NCI-H82 (cell line): ENCODE measurements at regions not wholly inside any gene's neighbourhood (a gene's known extent, or its start where the extent isn't known, plus 50 kb on each side); places are given as distances from the start of the nearest gene placed in this dataset.
"Not testable (repeated sequence)": the region's sequence is repeated elsewhere in the genome, so short reads cannot be mapped to it uniquely, and the experiment has no call there.

Source experiments
- DNase-seq: peaks from one replicate; lab custom pipeline; 2025; lab: John Stamatoyannopoulos, UW

- peak; percentile 1 for DNase-seq
These were observed 342.5 kb upstream of the NDST3 start for GRCh38 chr4:117691572-117692351.

GRCh38 chr4:117692538-117692937 is 341.7 kb upstream of the NDST3 start:
- DNase-seq, result peak; percentile 28

GRCh38 chr4:117699595-117699994 is 334.7 kb upstream of the NDST3 start:
- no peak for DNase-seq

GRCh38 chr4:117700111-117700892 is 334.0 kb upstream of the NDST3 start:
- DNase-seq, result peak; percentile 52

DNA sequence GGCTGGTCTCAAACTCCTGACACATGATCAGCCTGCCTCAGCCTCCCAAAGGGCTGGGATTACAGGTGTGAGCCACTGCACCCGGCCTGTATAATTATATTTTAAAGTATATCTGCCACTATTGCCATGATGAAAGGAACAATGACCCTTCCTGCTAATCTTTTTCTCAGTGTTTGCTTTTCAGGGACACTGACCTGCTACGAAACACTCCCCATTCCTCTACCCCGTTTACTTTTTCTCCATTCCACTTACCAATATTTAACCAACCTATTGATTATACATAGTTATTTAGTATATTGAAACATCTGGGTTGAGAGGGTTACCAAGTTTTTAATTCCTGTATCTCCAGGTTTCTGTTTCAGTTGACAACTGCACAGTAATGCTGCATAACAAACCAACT is 331.9 kb upstream of the NDST3 start:
- no peak for DNase-seq

- no peak for DNase-seq
These were observed 329.6 kb upstream of the NDST3 start for GRCh38 chr4:117704721-117705120.

- DNase-seq, result peak; percentile 4
These were observed 293.6 kb upstream of the NDST3 start for GRCh38 chr4:117740736-117741135.

- not testable (repeated sequence) for DNase-seq
These were observed 288.9 kb upstream of the NDST3 start for GRCh38 chr4:117745379-117745778.

GRCh38 chr4:117755438-117755837 is 278.8 kb upstream of the NDST3 start:
- DNase-seq, result no peak

DNA sequence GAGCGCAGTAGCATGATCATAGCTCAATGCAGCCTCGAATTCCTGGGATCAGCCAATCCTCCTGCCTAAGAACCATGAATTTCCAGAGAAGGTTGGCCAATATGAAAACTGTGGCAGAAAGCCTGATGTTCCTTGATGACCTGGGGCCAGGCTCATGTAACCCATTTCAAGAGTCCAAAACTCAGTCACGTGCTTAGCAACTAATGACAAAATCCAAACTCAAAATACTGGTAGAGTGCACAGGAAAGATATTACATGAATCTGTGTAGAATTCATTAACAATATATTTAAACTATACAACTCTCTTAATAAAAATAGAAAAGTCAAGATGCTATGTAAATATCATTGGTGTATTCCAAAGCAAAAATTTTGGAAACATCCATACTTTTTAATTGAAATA is 265.7 kb upstream of the NDST3 start:
- DNase-seq, result no peak

GRCh38 chr4:117770269-117771102 is 263.8 kb upstream of the NDST3 start:
- no peak for DNase-seq

GRCh38 chr4:117771647-117772337 is 262.5 kb upstream of the NDST3 start:
- DNase-seq, result peak; percentile 5

DNA sequence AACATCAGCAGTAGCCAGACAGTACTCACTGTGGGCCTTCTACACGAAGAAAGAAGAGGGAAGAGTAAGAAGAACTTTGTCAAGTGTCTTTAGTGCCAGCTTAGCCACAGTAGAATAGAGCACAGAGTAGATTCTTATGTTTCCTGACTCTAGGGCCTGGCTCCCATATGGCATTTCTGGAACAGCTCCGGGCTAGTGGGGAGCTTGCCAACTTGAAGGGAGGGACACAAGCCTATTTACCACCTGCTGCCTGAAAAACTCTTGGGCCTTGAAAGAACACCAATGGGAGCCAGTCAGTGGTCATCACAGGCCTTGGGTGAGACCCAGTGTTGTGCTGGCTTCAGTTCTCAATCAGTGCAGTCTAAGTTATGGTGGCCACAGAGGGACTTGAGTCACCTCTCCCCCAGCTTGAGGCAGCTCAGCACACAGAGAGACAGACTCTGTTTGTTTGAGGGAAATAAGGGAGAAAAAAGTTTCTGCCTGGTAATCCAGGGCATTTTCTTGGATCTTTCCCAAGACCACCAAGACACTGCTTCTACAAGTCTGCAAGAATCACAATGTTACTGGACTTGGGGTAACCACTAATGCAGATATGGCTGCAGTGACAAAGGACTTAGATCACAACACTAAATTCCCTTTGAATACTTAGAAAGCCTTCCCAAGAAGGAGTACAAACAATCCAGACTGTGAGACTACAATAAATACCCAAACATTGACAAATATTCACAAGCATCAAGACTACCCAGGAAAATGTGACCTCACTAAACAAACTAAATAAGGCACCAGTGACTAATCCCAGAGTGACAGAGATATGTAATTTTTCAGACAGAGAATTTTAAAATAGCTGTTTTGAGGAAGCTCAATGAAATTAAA is 261.0 kb upstream of the NDST3 start:
- DNase-seq, result no peak

DNA sequence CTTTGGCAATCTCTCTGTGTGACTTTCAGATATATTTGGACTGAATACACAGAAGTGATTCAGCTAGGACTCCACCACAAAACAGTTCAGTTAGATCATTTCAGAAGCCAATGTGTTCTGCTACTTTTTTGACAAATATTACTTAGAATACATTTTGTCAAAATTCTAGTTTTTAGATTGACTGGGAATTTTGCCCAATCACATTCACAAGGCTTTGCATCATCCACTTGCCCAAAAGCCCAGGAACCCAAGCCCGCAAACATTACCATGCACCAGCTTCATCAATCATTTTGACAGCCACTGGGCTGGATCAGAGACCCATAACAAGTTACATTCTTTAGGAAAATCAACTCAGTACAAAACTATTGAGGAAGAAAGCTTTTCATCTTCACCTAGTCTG is 256.6 kb upstream of the NDST3 start:
- no peak for DNase-seq

- peak; percentile 35 for DNase-seq
These were observed 250.6 kb upstream of the NDST3 start for GRCh38 chr4:117783716-117784115.

DNA sequence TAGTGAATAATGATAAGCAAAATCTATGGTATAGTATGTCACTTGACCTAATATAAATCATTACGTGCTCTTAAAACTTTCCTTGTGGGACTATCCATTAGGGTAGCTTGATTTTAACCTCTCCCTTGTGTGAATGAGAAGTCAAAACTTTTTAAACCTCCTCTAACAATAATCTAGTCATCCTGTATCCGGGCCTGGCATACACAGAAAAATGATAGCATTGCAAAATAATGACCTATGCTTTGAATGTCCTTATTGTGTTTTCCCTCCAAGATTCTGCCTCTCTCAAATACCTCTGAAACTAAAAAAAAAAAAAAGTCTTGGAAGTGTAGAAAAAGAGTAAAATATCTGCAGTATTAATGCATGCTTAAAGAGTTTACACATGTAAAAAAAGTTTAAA is 250.0 kb upstream of the NDST3 start:
- no peak for DNase-seq

GRCh38 chr4:117786566-117786965 is 247.7 kb upstream of the NDST3 start:
- DNase-seq, result no peak

DNA sequence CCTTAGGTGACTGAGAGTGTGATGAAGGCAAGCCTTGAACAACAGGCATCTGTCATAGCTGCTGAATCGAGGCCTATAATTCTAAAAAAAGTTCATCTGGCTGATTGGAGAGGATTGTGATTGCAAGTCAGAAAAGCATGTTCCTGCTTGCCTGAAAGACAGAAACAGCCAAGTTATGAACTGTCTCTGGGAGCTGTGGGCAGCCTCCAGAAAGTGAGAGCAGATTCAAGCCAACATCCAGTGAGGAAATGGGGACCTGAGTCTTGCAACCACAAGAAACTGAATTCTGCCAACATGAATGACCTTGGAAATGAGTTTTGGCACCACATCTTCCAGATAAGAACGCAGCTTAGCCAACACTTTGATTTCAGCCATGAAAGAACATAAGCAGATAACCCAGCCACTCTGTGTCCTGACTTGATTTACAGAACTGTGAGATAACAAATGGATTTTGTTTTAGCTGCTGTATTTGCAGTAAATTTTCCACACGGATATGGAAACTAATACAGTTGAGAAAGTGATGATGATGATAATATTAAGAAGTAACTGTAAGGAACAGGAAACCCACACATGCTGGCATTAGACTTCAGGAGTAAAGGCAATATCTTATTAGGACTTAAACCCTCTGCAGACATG is 240.3 kb upstream of the NDST3 start:
- no peak for DNase-seq

GRCh38 chr4:117796677-117797076 is 237.6 kb upstream of the NDST3 start:
- DNase-seq, result no peak

DNA sequence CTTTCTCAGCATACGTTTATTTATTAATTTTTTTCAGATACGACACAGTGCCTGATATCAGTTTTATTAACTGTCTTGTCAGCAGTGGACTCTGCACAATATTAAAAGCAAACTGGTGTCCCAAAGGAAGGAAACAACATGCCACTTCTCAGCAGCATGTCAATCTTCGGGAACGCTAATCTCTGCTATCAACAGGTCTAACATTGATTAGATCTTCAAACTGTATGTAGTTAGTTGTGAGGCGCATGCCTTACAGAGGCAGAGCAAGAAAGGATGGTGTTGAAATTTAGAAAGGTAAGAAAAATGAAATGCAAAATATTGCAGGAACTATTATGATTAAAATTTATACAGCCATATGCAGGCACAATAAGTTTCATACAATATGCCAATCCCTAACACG is 233.7 kb upstream of the NDST3 start:
- DNase-seq, result no peak
